OCI-LY7 (cell line): ENCODE measurements at regions not wholly inside any gene's neighbourhood (a gene's known extent, or its start where the extent isn't known, plus 50 kb on each side); places are given as distances from the start of the nearest gene placed in this dataset.

Experiments used
- BruUV-seq: library from RNA; stranded (reverse); fragments of 400-500 nt; replicated peaks from 2 replicates; lab custom pipeline; 2021; lab: Mats Ljungman, UMichigan
- CTCF ChIA-PET: fragments of 300-600 bp; sonication (Branson Sonifier 250); formaldehyde crosslinking; loops from one replicate; lab custom pipeline; 2022; ENCODE audit warnings: antibody characterized with exemption; ENCODE audit not compliant: unreplicated experiment; lab: Charles Lee
- POLR2A ChIA-PET: fragments of 300-600 bp; sonication (Branson Sonifier 250); formaldehyde crosslinking; loops from one replicate; lab custom pipeline; 2022; ENCODE audit warnings: antibody characterized with exemption; lab: Charles Lee
- DNase-seq: peaks from one replicate; pipeline ENCODE4 v3.0.0-alpha.2; 2015; ENCODE audit warnings: low spot score
- H2AFZ ChIP-seq: fragments of 200-600 bp; sonication (generic), shearing (Covaris generic); 2 replicates; pipeline ENCODE4 v1.6.1; 2014; ENCODE audit warnings: mild to moderate bottlenecking, antibody characterized with exemption, low read length, moderate library complexity
- H3K27ac ChIP-seq: fragments of 200-600 bp; sonication (generic); 2 replicates; pipeline ENCODE4 v1.5.1; 2014; ENCODE audit warnings: mixed run types, low read depth, mild to moderate bottlenecking, moderate library complexity, low read length, inconsistent platforms; ENCODE audit not compliant: poor library complexity, severe bottlenecking
- H3K36me3 ChIP-seq: fragments of 200-600 bp; sonication (generic); 2 replicates; pipeline ENCODE4 v1.6.1; 2014; ENCODE audit warnings: mild to moderate bottlenecking, antibody characterized with exemption, low read length, moderate library complexity, mixed read lengths; ENCODE audit not compliant: insufficient read depth
- H3K4me1 ChIP-seq: fragments of 200-600 bp; sonication (generic); 2 replicates; pipeline ENCODE4 v1.5.1; 2014; ENCODE audit warnings: mild to moderate bottlenecking, low read length; ENCODE audit not compliant: insufficient read depth, poor library complexity, severe bottlenecking
- H3K4me2 ChIP-seq: fragments of 200-600 bp; sonication (generic); 2 replicates; pipeline ENCODE4 v1.6.1; 2014; ENCODE audit warnings: mild to moderate bottlenecking, low read length
- H3K4me3 ChIP-seq: fragments of 200-600 bp; sonication (generic); 2 replicates; pipeline ENCODE4 v1.5.1; 2014; ENCODE audit warnings: mild to moderate bottlenecking, low read depth, low read length; ENCODE audit not compliant: poor library complexity, severe bottlenecking
- H3K79me2 ChIP-seq: fragments of 200-600 bp; sonication (generic); 2 replicates; pipeline ENCODE4 v1.6.1; 2016; ENCODE audit warnings: low read depth, mild to moderate bottlenecking, low read length, moderate library complexity, mixed read lengths; ENCODE audit not compliant: insufficient read depth
- H3K9me2 ChIP-seq: fragments of 200-600 bp; sonication (generic); 2 replicates; pipeline ENCODE4 v1.6.1; 2016; ENCODE audit warnings: mild to moderate bottlenecking, low read length, mixed read lengths; ENCODE audit not compliant: insufficient read depth
- H3K9me3 ChIP-seq: fragments of 200-600 bp; sonication (generic); 2 replicates; pipeline ENCODE4 v1.6.1; 2014; ENCODE audit warnings: mild to moderate bottlenecking, mixed run types, low read length, mixed read lengths
- H4K20me1 ChIP-seq: fragments of 200-600 bp; sonication (generic); 2 replicates; pipeline ENCODE4 v1.6.1; 2014; ENCODE audit warnings: mild to moderate bottlenecking, antibody characterized with exemption, low read length, moderate library complexity, mixed read lengths; ENCODE audit not compliant: insufficient read depth
- EZH2phosphoT487 ChIP-seq: fragments of 200-600 bp; sonication (generic); IDR thresholded peaks from 2 replicates; pipeline ENCODE4 v1.6.1; 2018; ENCODE audit warnings: low read depth, borderline replicate concordance, mild to moderate bottlenecking, mixed run types, antibody characterized with exemption, low read length, moderate library complexity, mixed read lengths
- intact Hi-C: fragments of 100-400 bp; cut with micrococcal nuclease; formaldehyde crosslinking; loops from one replicate; pipeline ENCODE4 v1.10.0; 2022; ENCODE audit not compliant: unreplicated experiment
- TF ChIP-seq, protein P1 (sequence below): fragments of 200-600 bp; sonication (generic); conservative IDR thresholded peaks from 2 replicates; pipeline ENCODE4 v1.5.1; 2014; ENCODE audit warnings: mild to moderate bottlenecking, antibody characterized with exemption, low read length, moderate library complexity, mixed read lengths

DNA sequence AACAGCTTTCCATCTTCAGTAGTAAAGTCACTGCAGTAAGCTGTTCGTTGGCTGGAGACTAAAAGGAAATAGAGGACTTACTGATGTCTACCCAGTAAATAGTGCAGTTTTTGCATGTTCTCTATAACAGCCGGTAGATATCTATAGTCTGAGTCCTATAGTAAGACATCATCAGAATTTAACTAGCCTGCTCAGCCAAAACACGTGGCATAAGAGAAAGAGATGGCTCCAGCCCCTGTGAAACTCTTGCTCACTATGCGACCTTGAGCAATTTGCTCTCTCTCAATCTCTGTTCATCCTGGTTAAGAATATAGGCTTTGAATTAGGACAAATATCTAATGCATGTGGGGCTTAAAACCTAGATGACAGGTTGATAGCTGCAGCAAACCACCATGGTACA is 201.6 kb upstream of the PAPPA start:
- CTCF ChIA-PET = no interaction called here
- BruUV-seq = no TSS peak
- intact Hi-C loops = no loop called here

DNA sequence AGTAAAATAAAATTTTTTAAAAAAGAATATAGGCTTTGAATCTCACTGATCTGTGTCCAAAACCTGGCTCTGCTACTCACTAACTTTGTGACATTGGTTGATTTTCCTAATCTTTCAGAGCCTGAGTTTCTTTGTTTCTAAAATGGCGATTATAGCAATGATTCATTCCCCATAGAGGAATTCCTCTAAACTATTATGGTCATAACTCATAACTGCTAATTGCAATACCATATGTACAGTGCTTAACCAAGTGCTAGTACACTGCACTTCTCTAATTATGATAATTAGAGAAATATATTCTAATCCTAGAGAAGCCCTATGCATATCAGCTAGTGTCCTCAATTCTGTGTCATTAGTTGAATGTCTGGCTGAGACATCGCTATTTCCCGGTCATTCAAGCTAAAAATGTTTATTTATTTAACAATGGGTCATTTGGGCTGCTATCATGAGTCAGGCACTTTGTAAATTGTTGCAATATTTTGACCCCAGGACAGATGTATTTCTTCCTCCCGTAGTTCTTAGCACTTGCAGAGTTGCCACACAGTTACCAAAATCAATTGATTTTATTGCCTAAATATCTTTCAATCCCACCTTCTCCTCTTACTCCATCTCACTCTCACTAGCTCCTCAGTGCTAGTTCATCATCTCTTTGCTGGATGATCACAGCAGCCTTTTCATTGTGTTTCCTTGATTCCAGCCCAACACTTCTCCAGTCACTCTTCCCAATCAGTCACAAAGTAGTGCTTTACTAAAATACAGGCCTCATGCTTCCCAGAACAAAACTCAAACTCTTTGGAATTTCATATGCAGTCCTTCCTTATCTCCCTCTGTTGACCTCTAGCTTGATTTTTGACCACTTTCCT is 200.9 kb upstream of the PAPPA start:
- H3K9me2 ChIP-seq = no peaks in the 10 kb centered on the region
- H3K27ac ChIP-seq = no peak overlapping the region
- H3K9me3 ChIP-seq = no peaks in the 10 kb centered on the region
- no TSS peak for BruUV-seq
- ChIA-PET POLR2A (interaction anchor here (0.8 kb wide), 1 partner anchor 19 kb away, joined by 3 read pairs; no protein-coding TSS in a partner anchor), CTCF (no interaction called here)
- H2AFZ ChIP-seq = no peak overlapping the region
- TF ChIP-seq EZH2phosphoT487 = no peak
- TF ChIP-seq, protein P1, sequence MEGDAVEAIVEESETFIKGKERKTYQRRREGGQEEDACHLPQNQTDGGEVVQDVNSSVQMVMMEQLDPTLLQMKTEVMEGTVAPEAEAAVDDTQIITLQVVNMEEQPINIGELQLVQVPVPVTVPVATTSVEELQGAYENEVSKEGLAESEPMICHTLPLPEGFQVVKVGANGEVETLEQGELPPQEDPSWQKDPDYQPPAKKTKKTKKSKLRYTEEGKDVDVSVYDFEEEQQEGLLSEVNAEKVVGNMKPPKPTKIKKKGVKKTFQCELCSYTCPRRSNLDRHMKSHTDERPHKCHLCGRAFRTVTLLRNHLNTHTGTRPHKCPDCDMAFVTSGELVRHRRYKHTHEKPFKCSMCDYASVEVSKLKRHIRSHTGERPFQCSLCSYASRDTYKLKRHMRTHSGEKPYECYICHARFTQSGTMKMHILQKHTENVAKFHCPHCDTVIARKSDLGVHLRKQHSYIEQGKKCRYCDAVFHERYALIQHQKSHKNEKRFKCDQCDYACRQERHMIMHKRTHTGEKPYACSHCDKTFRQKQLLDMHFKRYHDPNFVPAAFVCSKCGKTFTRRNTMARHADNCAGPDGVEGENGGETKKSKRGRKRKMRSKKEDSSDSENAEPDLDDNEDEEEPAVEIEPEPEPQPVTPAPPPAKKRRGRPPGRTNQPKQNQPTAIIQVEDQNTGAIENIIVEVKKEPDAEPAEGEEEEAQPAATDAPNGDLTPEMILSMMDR = no peak
- no peak for DNase-seq
- H3K4me1 ChIP-seq = no peaks in the 10 kb centered on the region
- H3K36me3 ChIP-seq = no peaks in the 10 kb centered on the region
- H3K4me3 ChIP-seq = no peak overlapping the region
- H3K4me2 ChIP-seq = no peak overlapping the region
- H4K20me1 ChIP-seq = no peaks in the 10 kb centered on the region
- intact Hi-C loops = no loop called here
- no peaks in the 10 kb centered on the region for H3K79me2 ChIP-seq

More for the DNA sequence above, 201.6 kb upstream of the PAPPA start:
- no peak overlapping the region for H3K4me2 ChIP-seq
- no peaks in the 10 kb centered on the region for H4K20me1 ChIP-seq
- TF ChIP-seq, protein P1 = no peak
- no peak for TF ChIP-seq EZH2phosphoT487
- H3K9me3 ChIP-seq = no peaks in the 10 kb centered on the region
- H3K36me3 ChIP-seq = no peaks in the 10 kb centered on the region
- H2AFZ ChIP-seq = no peak overlapping the region
- POLR2A ChIA-PET = no interaction called here
- H3K9me2 ChIP-seq = no peaks in the 10 kb centered on the region
- H3K79me2 ChIP-seq = no peaks in the 10 kb centered on the region
- no peak overlapping the region for H3K27ac ChIP-seq
- no peaks in the 10 kb centered on the region for H3K4me1 ChIP-seq
- no peak overlapping the region for H3K4me3 ChIP-seq
- no peak for DNase-seq

DNA sequence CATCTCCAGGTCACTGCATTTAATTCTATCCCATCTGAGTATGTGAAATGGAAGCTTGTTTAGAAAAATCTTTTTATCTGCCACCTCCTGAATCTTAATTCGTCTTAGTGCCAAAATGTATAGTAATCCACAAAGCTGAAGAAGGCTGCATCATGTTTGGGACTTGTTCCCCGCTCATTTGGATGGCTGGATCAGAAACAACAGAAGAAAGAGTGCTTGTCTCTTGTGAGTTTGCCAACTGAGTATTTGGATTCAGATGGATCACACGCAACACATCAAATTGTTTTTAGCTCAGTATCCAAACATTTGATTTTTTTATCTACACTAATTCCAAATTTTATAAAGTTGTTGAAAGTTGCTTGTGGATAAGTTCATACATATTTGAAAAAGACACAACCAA is 197.2 kb upstream of the PAPPA start:
- no peaks in the 10 kb centered on the region for H3K9me2 ChIP-seq
- no peak for DNase-seq
- H3K4me1 ChIP-seq = no peaks in the 10 kb centered on the region
- intact Hi-C loops = no loop called here
- H3K36me3 ChIP-seq = no peaks in the 10 kb centered on the region
- no peak for TF ChIP-seq EZH2phosphoT487
- TF ChIP-seq, protein P1 = no peak
- ChIA-PET POLR2A (interaction anchor here (0.7 kb wide), 2 partner anchors 80 to 808 kb away, joined by 3 to 4 read pairs; no protein-coding TSS in a partner anchor), CTCF (no interaction called here)
- no peak overlapping the region for H2AFZ ChIP-seq
- H3K4me2 ChIP-seq = no peak overlapping the region
- no TSS peak for BruUV-seq
- H4K20me1 ChIP-seq = no peaks in the 10 kb centered on the region
- no peaks in the 10 kb centered on the region for H3K79me2 ChIP-seq
- H3K4me3 ChIP-seq = no peak overlapping the region
- no peak overlapping the region for H3K27ac ChIP-seq
- no peaks in the 10 kb centered on the region for H3K9me3 ChIP-seq
